ENCODE measurements at regions not wholly inside any gene's neighbourhood (a gene's known extent, or its start where the extent isn't known, plus 50 kb on each side); places are given as distances from the start of the nearest gene placed in this dataset.
A peak's percentile ranks its signal among the peaks of the same experiment; 100 is the strongest.

GRCh38 chr7:15757041-15758000 lies 70.8 kb upstream of the MEOX2 start:
- H3K4me3 Mint-ChIP-seq = no peak overlapping the region
- no peak for TF ChIP-seq CTCF (IDR thresholded peaks at IDR 0.05)
- DNase-seq = no peak

GRCh38 chr7:15755061-15755460 lies 68.6 kb upstream of the MEOX2 start:
- Mint-ChIP-seq H3K9me3 (no peaks in the 10 kb centered on the region), H3K27me3 (ENCODE audit: insufficient read depth) (no peaks in the 10 kb centered on the region), H3K4me1 (ENCODE audit: low read depth) (peaks cover 66% of the 10 kb centered on the region), H3K36me3 (ENCODE audit: low read depth) (no peaks in the 10 kb centered on the region), H3K4me3 (no peak overlapping the region), H3K27ac (no peak overlapping the region)
- DNase-seq = peak; percentile 51
- no peak for TF ChIP-seq CTCF (IDR thresholded peaks at IDR 0.05)

More at GRCh38 chr7:15757041-15758000, 70.8 kb upstream of the MEOX2 start:
- Mint-ChIP-seq H3K9me3 (no peaks in the 10 kb centered on the region), H3K27me3 (ENCODE audit: insufficient read depth) (no peaks in the 10 kb centered on the region), H3K36me3 (ENCODE audit: low read depth) (no peaks in the 10 kb centered on the region), H3K27ac (no peak overlapping the region), H3K4me1 (ENCODE audit: low read depth) (peaks cover 43% of the 10 kb centered on the region)

- no peaks in the 10 kb centered on the region for H3K36me3 Mint-ChIP-seq (ENCODE audit: low read depth)
- no peak overlapping the region for H3K4me3 Mint-ChIP-seq
- no peak for TF ChIP-seq CTCF (IDR thresholded peaks at IDR 0.05)
- H3K27ac Mint-ChIP-seq = no peak overlapping the region
- H3K27me3 Mint-ChIP-seq (ENCODE audit: insufficient read depth) = no peaks in the 10 kb centered on the region
- DNase-seq = peak; percentile 10
- H3K4me1 Mint-ChIP-seq (ENCODE audit: low read depth) = peaks cover 72% of the 10 kb centered on the region
- no peaks in the 10 kb centered on the region for H3K9me3 Mint-ChIP-seq
Measured at GRCh38 chr7:15753887-15754579, 67.5 kb upstream of the MEOX2 start.

- Mint-ChIP-seq H3K4me3 (peak overlapping the region; percentile 73; the same call in 1 of the 2 replicates), H3K36me3 (ENCODE audit: low read depth) (no peaks in the 10 kb centered on the region), H3K9me3 (no peaks in the 10 kb centered on the region), H3K4me1 (ENCODE audit: low read depth) (peaks cover 68% of the 10 kb centered on the region), H3K27ac (no peak overlapping the region), H3K27me3 (ENCODE audit: insufficient read depth) (no peaks in the 10 kb centered on the region)
- no peak for TF ChIP-seq CTCF (IDR thresholded peaks at IDR 0.05)
- no peak for DNase-seq
Measured at GRCh38 chr7:15752377-15752776, 65.9 kb upstream of the MEOX2 start.

- Mint-ChIP-seq H3K36me3 (ENCODE audit: low read depth) (no peaks in the 10 kb centered on the region), H3K4me1 (ENCODE audit: low read depth) (peaks cover 62% of the 10 kb centered on the region), H3K27me3 (ENCODE audit: insufficient read depth) (no peaks in the 10 kb centered on the region), H3K4me3 (peak overlapping the region; percentile 73), H3K9me3 (no peaks in the 10 kb centered on the region), H3K27ac (peak overlapping the region; percentile 82)
- peak; percentile 64 for DNase-seq
- no peak for TF ChIP-seq CTCF (IDR thresholded peaks at IDR 0.05)
Measured at GRCh38 chr7:15751191-15751701, 64.8 kb upstream of the MEOX2 start.

Measured in HFFc6 (cell line).